H1 (cell line): ENCODE measurements at regions not wholly inside any gene's neighbourhood (a gene's known extent, or its start where the extent isn't known, plus 50 kb on each side); places are given as distances from the start of the nearest gene placed in this dataset.

ENCODE experiments used
- ATF2 ChIP-seq: IDR thresholded peaks from 2 replicates; pipeline ENCODE4 v1.6.1; 2012; ENCODE audit warnings: low read length, inconsistent platforms

- TF ChIP-seq ATF2 = no peak
Observed at GRCh38 chr12:14308516-14308915, 57.0 kb upstream of the ATF7IP start (continued).
